NCI-H1417 treated with DMSO at 0.1 percent for 48 hours (cell line): ENCODE measurements at regions not wholly inside any gene's neighbourhood (a gene's known extent, or its start where the extent isn't known, plus 50 kb on each side); places are given as distances from the start of the nearest gene placed in this dataset.
"Not testable (repeated sequence)": the region's sequence is repeated elsewhere in the genome, so short reads cannot be mapped to it uniquely, and the experiment has no call there.

Experiments
- DNase-seq: peaks from one replicate; lab custom pipeline; 2025; lab: John Stamatoyannopoulos, UW

- no peak for DNase-seq
Observed at GRCh38 chrX:122055460-122055859, 1008.0 kb downstream of the GLUD2 start.

DNA sequence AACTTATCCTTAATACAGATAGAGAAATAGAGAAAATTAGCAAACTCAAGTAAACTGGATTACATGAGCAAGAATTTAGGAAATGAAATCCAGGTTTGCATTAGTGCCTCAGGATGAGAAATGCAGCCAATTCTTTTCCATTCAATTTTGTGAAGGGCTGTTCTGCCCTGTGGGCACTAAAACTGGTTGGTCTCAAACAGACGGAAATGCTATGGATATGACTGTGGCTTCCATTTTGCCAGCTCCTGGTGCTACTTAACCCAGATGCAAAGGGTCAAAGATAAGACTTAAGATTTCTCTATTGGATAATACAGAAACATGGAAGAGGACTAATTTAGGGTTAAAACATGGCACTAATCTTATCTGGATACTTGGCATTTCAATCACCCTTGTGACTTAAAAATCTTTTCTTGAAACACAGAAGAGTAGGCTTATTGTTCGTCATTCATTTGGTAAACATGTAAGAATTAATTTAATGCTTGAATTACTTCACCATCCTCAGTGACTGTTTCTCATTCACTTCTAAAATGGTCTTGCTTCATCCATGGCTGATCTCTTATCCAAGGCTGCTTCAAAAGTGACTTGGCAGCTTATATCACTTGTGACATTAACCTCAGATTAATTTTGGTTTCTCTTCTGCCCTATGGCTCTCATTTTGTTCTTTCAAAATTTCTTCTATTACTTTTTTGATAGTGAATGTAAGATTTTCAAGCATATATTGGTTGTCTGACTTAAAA, 1008.7 kb downstream of the GLUD2 start:
- DNase-seq, result no peak

DNA sequence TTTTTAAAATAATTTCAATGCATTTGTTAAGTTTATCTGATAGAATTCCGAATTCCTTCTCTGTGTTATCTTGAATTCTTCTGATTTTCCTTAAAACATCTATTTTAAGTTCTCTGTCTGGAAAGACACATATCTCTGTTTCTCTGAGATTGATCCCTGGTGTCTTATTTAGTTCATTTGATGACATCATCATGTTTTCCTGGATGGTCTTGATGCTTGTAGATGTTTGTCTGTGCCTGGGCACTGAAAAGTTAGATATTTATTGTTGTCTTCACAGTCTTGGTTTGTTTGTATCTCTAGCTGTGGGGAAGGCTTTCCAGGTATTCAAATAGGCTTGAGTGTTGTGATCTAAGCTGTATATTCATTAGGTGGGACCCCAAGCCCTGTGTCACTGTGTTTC, 1028.8 kb downstream of the GLUD2 start:
- no peak for DNase-seq

DNA sequence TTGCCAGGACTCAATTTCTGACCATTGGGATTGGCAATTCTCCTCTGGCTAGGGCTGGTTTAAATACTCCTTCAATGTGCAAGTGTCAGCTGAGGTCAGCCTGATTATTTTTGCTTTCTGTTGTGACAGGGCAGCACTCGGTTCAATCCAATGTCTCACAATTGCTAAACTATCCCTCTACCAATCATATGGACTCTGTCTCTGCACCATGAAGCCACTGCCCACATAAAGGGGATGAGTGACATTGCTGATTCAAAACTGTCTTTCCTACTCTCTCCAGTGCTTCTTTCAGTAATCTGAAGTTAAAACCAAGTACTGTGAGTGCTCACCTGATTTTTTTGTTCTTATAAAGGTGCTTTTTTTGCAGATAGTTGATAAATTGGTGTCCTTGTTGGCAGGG, 1030.7 kb downstream of the GLUD2 start:
- DNase-seq, result no peak

DNA sequence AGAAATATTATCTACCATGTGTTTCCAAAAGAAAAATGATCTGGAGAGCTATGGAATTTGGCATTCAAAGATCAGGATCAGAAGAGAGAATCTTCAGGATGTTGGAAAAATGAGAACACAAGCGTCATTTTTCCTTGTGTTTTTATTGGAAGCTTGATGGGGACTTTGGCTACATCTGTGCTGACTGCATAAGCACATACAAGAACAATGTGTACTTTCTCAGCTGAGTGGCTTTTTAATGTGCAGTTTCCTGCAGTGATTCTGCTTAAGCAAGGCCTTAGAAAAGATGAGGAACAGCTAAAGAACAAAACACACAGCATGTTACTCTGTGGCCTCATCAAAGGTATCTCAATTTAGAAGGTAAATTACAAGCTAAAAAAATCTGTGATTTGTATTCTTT, 1039.9 kb downstream of the GLUD2 start:
- DNase-seq, result no peak

DNA sequence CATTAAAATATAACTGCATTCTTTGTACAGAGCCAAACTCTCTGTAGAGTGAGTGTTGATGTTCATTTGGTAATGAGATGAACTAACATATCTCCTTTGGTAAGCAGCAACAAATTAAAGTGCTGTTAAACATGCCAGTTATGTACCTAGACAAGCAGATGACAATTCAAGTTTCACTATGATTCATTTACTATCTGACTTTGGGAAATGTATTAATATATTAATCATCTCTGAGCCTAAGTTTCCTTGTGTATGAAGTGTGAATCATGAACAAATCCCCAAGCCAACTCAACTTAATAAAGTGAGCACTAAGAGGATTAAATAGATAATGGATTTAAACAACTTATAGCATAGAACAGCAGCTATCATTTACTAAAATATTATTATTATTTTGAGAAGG, 1044.2 kb downstream of the GLUD2 start:
- no peak for DNase-seq

- no peak for DNase-seq
Observed at GRCh38 chrX:122092360-122092759, 1045.0 kb downstream of the GLUD2 start.

- DNase-seq, result no peak
Observed at GRCh38 chrX:122092978-122093377, 1045.6 kb downstream of the GLUD2 start.

- no peak for DNase-seq
Observed at GRCh38 chrX:122094611-122095010, 1047.2 kb downstream of the GLUD2 start.

GRCh38 chrX:122113376-122113775, 1066.0 kb downstream of the GLUD2 start:
- DNase-seq, result no peak

- DNase-seq, result no peak
Observed at GRCh38 chrX:122113896-122114295, 1066.5 kb downstream of the GLUD2 start.

DNA sequence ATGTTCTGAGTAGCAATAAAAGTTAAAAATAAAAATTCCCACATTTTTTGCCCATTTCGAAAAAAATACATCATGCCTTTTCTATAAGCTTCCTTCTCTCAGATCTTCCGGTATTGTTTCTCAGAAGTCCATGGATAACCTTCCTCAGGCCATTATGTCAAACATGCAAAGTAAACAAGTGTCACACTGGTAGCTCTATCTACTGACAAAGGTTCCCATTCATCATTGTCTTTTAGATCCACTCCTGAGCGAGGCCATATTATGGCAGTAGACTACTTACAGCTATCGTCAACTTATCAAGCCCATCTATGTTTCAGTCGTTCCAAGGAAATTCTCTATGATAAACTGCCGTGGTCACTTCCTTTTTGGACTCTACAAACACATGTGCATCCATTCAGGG, 1068.2 kb downstream of the GLUD2 start:
- DNase-seq, result no peak

GRCh38 chrX:122119361-122119760, 1064.7 kb upstream of the GRIA3 start:
- no peak for DNase-seq

DNA sequence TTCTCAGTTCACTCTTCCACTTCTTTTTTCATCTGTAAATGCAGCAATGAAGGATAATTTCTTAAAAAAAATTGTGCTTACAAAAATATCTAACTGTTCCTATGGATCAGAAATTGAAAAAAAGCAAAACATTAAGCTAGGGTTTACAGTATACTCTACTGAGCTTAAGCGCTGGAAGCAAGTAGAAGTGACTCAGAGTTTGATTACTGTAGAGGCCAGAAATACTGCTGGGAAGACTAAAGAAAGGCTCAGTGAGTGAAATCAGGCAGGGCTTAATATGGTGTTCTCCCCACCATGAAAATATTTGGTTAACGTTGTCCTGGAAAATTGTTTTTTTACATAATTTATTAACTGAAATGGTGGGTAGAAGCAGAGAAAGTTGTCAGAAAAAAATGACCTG, 1061.8 kb upstream of the GRIA3 start:
- DNase-seq, result no peak

- no peak for DNase-seq
Observed at GRCh38 chrX:122133478-122133877, 1050.6 kb upstream of the GRIA3 start.

DNA sequence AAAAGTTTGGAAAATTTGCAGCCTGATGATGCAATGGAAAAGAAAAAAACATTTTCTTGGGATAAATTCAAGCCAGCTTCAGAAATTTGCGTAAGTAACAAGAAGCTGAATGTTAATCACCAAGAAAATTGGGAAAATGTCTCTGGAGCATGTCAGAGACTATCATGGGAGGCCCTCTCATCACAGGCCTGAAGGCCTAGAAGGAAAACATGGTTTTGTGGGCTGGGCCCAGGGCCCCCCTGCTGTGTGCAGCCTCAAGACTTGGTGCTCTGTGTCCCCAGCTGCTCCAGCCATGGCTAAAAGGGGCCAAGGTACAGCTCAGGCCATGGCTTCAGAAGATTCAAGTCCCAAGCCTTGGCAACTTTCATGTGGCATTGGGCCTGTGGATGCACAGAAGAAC, 1049.8 kb upstream of the GRIA3 start:
- no peak for DNase-seq

DNA sequence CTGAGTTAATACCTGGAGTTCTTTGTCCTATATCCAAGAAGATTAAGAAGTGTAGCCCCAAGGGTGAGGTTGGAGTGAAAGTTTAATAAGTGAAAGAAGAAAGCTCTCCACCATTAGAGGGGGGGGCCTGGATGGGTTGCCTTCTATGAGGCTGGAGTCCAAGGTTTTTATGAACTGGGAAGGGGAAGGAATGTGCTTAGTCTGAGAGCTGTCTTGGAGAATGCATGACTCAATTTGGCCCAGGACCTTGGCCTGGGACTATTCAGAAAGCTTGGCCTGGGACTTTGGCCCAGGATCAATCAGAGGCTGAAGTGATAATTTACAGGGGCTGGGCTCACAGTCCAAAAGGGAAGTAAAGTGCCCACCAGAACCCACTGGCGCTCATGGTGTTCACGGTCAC, 1049.0 kb upstream of the GRIA3 start:
- DNase-seq, result no peak

- DNase-seq, result not testable (repeated sequence)
Observed at GRCh38 chrX:122140219-122140618, 1043.9 kb upstream of the GRIA3 start.

DNA sequence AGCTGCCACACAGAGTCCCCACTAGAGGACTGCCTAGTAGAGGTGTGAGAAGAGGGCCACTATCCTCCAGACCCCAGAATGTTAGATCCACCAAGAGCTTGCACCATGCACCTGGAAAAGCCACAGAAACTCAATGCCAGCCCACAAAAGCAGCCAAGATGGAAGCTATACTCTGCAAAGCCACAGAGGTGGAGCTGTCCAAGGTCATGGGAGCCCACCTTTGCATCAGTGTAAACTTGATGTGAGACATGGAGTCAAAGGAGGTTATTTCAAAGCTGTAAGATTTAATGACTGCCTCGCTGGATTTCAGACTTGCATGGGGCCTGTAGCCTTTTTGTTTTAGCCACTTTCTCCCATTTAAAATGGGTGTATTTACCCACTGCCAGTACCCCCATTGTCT, 1030.1 kb upstream of the GRIA3 start:
- DNase-seq, result no peak

GRCh38 chrX:122168241-122168640, 1015.8 kb upstream of the GRIA3 start:
- no peak for DNase-seq

DNA sequence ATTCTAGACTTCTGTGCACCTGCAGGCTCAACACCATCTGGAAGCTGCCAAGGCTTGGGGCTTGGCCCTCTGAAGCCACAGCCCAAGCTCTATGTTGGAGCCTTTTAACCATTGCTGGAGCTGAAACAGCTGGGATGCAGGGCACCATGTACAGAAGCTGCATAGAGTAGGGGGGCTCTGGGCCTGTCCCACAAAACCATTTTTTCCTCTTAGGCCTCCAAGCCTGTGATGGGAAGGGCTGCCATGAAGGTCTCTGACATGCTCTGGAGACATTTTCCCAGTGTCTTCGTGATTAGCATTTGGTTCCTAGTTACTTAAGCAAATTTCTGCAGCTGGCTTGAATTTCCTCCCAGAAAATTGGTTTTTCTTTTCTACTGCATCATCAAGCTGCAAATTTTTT, 999.3 kb upstream of the GRIA3 start:
- DNase-seq, result no peak

DNA sequence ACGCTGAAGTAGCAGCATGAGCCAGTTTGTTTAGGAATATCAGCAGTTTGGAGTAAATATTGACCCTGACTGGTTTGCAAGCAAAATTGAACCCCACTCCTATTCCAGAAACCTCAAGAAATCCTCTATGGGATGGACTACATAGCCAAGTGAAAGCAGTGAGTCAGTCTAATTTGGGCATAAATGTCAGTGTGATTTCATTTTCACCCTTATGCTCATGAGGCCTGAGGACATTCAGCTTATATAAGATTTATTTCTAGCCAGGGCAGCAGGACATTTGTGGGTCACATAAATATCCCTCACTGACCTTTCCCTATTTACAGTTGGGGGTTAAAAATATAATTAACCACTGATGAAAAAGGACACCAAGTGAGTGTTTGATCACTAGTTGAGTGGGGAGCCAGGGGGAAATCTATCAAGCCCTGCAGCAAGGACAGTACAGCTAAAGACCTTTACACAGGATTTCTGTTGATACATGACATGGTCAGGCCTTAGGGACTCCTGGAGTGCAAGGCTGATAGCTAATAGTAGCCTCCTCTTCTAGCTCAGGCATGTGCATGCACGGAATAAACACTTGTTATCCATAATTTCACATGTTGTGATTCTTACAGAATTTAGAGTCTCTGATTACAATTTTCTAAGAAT, 996.9 kb upstream of the GRIA3 start:
- DNase-seq, result no peak

DNA sequence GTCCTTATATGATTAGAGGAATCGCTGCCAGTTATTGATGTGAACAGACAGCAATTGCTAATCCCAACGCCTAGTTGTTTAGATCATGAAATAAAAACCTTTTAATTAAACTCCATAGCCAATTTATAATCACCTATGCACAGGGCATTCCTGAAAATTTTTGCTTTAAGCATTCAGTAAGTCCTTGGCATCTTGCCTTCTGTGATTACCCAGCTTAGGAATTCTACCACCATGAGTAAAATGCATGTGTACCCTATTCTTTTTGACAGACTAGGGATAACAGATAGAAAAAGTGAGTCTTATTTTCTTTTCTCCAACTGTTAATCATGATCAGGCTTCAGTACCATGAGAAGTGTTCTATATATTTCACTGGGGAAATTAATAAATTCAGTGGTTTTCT, 995.3 kb upstream of the GRIA3 start:
- DNase-seq, result no peak

- DNase-seq, result no peak
Observed at GRCh38 chrX:122196343-122196742, 987.7 kb upstream of the GRIA3 start.
